ENCODE measurements at regions not wholly inside any gene's neighbourhood (a gene's known extent, or its start where the extent isn't known, plus 50 kb on each side); places are given as distances from the start of the nearest gene placed in this dataset.

DNA sequence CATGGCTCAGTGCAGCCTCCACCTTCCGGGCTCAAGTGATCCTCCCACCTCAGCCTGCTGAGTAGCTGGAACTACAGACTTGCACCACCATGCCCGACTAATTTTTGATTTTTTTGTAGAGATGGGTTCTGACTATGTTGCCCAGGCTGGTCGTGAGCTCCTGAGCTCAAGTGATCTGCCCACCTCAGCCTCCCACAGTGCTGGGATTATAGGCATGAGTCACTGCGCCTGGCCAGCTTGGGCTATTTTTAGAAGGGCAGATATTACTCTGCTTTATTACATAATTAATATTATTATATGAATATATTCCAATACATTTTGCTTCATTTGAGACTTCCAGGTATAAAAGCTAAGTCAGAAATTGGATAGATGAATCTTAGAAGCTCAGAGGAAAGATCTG lies 143.7 kb upstream of the ANK2 start:
- TF ChIP-seq POLR2AphosphoS5 (IDR thresholded peaks at IDR 0.05) (no peak), EP300 (IDR thresholded peaks at IDR 0.05) (no peak), POLR2A (IDR thresholded peaks at IDR 0.05; ENCODE audit: low read depth) (no peak)
- TF ChIP-seq, protein P1, sequence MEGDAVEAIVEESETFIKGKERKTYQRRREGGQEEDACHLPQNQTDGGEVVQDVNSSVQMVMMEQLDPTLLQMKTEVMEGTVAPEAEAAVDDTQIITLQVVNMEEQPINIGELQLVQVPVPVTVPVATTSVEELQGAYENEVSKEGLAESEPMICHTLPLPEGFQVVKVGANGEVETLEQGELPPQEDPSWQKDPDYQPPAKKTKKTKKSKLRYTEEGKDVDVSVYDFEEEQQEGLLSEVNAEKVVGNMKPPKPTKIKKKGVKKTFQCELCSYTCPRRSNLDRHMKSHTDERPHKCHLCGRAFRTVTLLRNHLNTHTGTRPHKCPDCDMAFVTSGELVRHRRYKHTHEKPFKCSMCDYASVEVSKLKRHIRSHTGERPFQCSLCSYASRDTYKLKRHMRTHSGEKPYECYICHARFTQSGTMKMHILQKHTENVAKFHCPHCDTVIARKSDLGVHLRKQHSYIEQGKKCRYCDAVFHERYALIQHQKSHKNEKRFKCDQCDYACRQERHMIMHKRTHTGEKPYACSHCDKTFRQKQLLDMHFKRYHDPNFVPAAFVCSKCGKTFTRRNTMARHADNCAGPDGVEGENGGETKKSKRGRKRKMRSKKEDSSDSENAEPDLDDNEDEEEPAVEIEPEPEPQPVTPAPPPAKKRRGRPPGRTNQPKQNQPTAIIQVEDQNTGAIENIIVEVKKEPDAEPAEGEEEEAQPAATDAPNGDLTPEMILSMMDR (IDR thresholded peaks at IDR 0.05): no peak
